Activated CD8-positive, alpha-beta memory T cell treated with anti-CD3 and anti-CD28 coated beads, Interleukin-2, amount 10 ng/mL, durations not matched to agents 7 days and 5 days (primary cell): ENCODE measurements at regions not wholly inside any gene's neighbourhood (a gene's known extent, or its start where the extent isn't known, plus 50 kb on each side); places are given as distances from the start of the nearest gene placed in this dataset.
"Not testable (repeated sequence)": the region's sequence is repeated elsewhere in the genome, so short reads cannot be mapped to it uniquely, and the experiment has no call there.

ENCODE experiments used
- ATAC-seq: fragments of 150-1000 bp; cut with Tn5 transposase; one replicate; pipeline ENCODE4 v1.10.0; 2021; ENCODE audit warnings: moderate library complexity
- CTCF ChIA-PET: fragments of 350-600 bp; sonication (Branson Sonifier 250); formaldehyde crosslinking; loops from one replicate; lab custom pipeline; 2021; ENCODE audit warnings: antibody characterized with exemption; lab: Charles Lee
- DNase-seq: peaks from one replicate; pipeline ENCODE4 v3.0.0-alpha.2; 2020
- H3K27ac Mint-ChIP-seq: one replicate; pipeline ENCODE4 v1.8.0; 2021; ENCODE audit warnings: mild to moderate bottlenecking, mixed read lengths
- H3K27me3 Mint-ChIP-seq: one replicate; pipeline ENCODE4 v1.8.0; 2021; ENCODE audit warnings: mixed read lengths
- H3K36me3 Mint-ChIP-seq: one replicate; pipeline ENCODE4 v1.8.0; 2021; ENCODE audit warnings: mild to moderate bottlenecking, mixed read lengths
- H3K4me1 Mint-ChIP-seq: one replicate; pipeline ENCODE4 v1.8.0; 2021; ENCODE audit warnings: mixed read lengths
- H3K4me3 Mint-ChIP-seq: one replicate; pipeline ENCODE4 v1.8.0; 2021; ENCODE audit warnings: mild to moderate bottlenecking, moderate library complexity, mixed read lengths
- H3K9me3 Mint-ChIP-seq: one replicate; pipeline ENCODE4 v1.8.0; 2022; ENCODE audit warnings: low read depth, mixed read lengths

DNA sequence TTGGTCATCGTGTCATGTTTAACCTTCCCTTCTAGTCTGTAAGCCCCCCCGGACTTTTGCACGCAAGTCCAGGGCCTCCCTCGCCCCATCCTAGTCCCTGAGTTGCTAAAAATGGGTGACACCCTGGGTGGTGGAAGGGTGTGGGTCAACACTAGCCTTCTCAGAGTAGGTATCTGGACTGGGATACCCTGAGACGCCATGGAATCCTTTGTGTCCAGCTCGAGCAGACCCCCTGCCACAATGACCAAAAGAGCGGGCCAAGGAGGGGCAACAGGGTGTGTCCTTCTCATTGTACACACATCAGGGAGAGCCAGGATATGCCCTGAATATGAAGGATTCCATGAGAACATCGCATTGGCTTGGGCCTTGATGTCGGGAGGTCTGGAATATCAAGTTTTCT, 67.5 kb upstream of the ATP12A start:
- H3K36me3 Mint-ChIP-seq, result no peaks in the 10 kb centered on the region
- no peak overlapping the region for H3K27ac Mint-ChIP-seq
- H3K9me3 Mint-ChIP-seq, result no peaks in the 10 kb centered on the region
- ATAC-seq (no peak), DNase-seq (no peak)
- H3K27me3 Mint-ChIP-seq, result no peaks in the 10 kb centered on the region
- H3K4me1 Mint-ChIP-seq, result peaks cover 46% of the 10 kb centered on the region
- no peak overlapping the region for H3K4me3 Mint-ChIP-seq
- CTCF ChIA-PET, result no interaction called here

- no peaks in the 10 kb centered on the region for H3K27me3 Mint-ChIP-seq
- ATAC-seq, result no peak
- H3K27ac Mint-ChIP-seq, result no peak overlapping the region
- H3K9me3 Mint-ChIP-seq, result no peaks in the 10 kb centered on the region
- CTCF ChIA-PET, result interaction anchor here (2.6 kb wide), 1 partner anchor 7 kb away, joined by 12 read pairs; no protein-coding TSS in a partner anchor
- H3K4me3 Mint-ChIP-seq, result no peak overlapping the region
- peaks cover 50% of the 10 kb centered on the region for H3K4me1 Mint-ChIP-seq
- peaks cover 4% of the 10 kb centered on the region for H3K36me3 Mint-ChIP-seq
- DNase-seq, result no peak
Measured at GRCh38 chr13:24613128-24613527, 67.1 kb upstream of the ATP12A start.

DNA sequence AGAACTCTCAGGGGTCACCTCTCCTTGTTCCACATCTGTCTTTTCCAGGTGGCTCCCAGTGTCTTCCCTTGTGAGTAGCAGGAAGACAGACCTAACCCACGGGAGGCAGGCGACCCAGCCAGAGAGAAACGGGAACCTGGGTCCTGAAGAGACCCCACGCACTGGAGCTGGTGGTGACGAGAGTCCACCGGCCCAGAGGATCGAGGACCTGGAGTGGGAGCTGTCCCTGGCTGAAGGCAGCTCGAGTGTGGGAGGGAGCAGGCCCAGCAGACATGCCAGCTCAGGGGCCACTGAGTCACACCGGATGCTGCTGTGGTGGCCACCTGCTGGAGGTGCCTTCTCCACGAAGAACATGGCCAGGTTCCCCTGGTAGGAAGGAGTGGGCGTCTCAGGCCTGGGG, 66.5 kb upstream of the ATP12A start:
- Mint-ChIP-seq H3K27ac (peak overlapping the region; percentile 31), H3K27me3 (no peaks in the 10 kb centered on the region), H3K9me3 (no peaks in the 10 kb centered on the region), H3K36me3 (peaks cover 5% of the 10 kb centered on the region), H3K4me1 (peaks cover 56% of the 10 kb centered on the region), H3K4me3 (no peak overlapping the region)
- CTCF ChIA-PET, result interaction anchor here (2.6 kb wide), 1 partner anchor 8 kb away, joined by 12 read pairs; no protein-coding TSS in a partner anchor
- DNase-seq, result no peak
- no peak for ATAC-seq

DNA sequence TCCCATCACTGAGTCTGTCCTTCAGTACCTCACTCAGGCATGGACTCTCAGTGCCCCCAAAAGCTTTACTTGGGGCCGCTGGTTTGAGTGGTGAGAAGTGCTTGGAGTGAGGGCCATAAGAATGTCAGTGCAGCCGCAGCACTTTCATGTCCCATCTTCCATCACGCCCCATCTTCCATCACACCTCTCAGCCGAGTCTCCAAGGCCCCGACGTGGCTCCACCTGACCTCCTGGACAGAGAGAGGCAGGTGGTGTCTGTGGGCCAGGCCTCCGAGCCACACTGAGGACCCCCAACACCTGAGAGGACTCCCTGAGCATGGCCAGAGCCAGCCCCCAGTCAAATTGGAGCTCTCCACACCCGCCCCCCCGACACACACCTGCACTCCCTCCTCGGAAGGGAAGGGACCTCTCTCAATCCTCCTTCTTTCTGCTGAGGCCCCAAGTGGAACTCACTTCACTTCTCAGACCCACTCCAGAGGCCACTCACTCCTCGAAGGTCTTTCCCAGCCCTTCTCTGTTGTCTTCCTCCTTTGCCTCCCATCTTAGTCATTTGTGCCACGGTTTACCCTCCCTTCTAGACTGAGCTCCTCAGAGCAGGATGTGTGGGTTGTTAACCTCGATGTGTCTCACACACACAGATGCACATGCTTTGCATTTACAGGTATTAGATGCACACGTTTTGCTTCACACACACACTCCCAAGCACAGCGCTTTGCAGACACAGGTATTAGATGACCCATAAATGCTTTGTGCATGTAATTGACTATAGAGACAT, 65.7 kb upstream of the ATP12A start:
- CTCF ChIA-PET, result interaction anchor here (0.9 to 2.6 kb wide), 2 partner anchors 9 to 58 kb away, joined by 5 to 12 read pairs; no protein-coding TSS in a partner anchor
- DNase-seq (no peak), ATAC-seq (no peak)
- Mint-ChIP-seq H3K27ac (peak overlapping the region; percentile 58), H3K4me3 (no peak overlapping the region), H3K36me3 (peaks cover 5% of the 10 kb centered on the region), H3K27me3 (no peaks in the 10 kb centered on the region), H3K4me1 (peaks cover 64% of the 10 kb centered on the region), H3K9me3 (no peaks in the 10 kb centered on the region)

GRCh38 chr13:24615114-24615513, 65.1 kb upstream of the ATP12A start:
- Mint-ChIP-seq H3K4me1 (peaks cover 68% of the 10 kb centered on the region), H3K4me3 (no peak overlapping the region), H3K27ac (peak overlapping the region; percentile 58), H3K27me3 (no peaks in the 10 kb centered on the region), H3K36me3 (peaks cover 6% of the 10 kb centered on the region), H3K9me3 (no peaks in the 10 kb centered on the region)
- DNase-seq, result no peak
- CTCF ChIA-PET, result interaction anchor here (0.9 to 2.6 kb wide), 2 partner anchors 9 to 57 kb away, joined by 5 to 12 read pairs; no protein-coding TSS in a partner anchor
- no peak for ATAC-seq

- Mint-ChIP-seq H3K27ac (peak overlapping the region; percentile 45), H3K36me3 (peaks cover 9% of the 10 kb centered on the region), H3K4me1 (peaks cover 64% of the 10 kb centered on the region), H3K27me3 (no peaks in the 10 kb centered on the region), H3K4me3 (no peak overlapping the region), H3K9me3 (no peaks in the 10 kb centered on the region)
- CTCF ChIA-PET, result interaction anchor here (0.7 to 2.6 kb wide), 5 partner anchors 9 to 56 kb away, joined by 3 to 12 read pairs (median 3); no protein-coding TSS in a partner anchor
- DNase-seq, result no peak
- ATAC-seq, result no peak
Measured at GRCh38 chr13:24615911-24616472, 64.2 kb upstream of the ATP12A start.

DNA sequence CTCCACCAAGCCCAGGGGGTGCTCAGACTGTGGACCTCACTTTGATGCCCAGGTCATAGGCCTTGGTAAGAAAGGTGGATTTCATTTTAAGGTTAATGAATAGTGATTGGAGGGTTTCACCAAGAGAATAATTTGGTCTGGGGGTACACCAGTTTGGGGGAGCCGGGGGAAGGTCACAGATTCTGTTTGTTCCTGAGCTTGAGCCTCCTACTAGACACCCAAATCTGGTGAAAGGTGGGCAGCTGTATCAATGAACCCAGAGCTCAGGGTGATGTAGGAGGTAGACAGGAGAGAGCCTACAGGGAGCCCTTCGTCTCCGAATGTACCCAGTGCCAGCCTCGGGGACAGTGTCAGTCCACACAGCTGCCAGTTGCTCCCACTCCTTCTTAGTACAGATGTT, 63.7 kb upstream of the ATP12A start:
- Mint-ChIP-seq H3K4me3 (no peak overlapping the region), H3K36me3 (peaks cover 9% of the 10 kb centered on the region), H3K27ac (peak overlapping the region; percentile 19), H3K27me3 (no peaks in the 10 kb centered on the region), H3K9me3 (no peaks in the 10 kb centered on the region), H3K4me1 (peaks cover 59% of the 10 kb centered on the region)
- ATAC-seq (no peak), DNase-seq (no peak)
- CTCF ChIA-PET, result interaction anchor here (0.7 to 1.3 kb wide), 4 partner anchors 8 to 56 kb away, joined by 3 to 8 read pairs (median 3); no protein-coding TSS in a partner anchor

GRCh38 chr13:24617256-24618010, 62.8 kb upstream of the ATP12A start:
- peaks cover 61% of the 10 kb centered on the region for H3K4me1 Mint-ChIP-seq
- H3K27ac Mint-ChIP-seq, result peak overlapping the region; percentile 98
- H3K4me3 Mint-ChIP-seq, result no peak overlapping the region
- H3K36me3 Mint-ChIP-seq, result peaks cover 9% of the 10 kb centered on the region
- no peaks in the 10 kb centered on the region for H3K27me3 Mint-ChIP-seq
- DNase-seq (no peak), ATAC-seq (no peak)
- no peaks in the 10 kb centered on the region for H3K9me3 Mint-ChIP-seq
- CTCF ChIA-PET, result interaction anchor here (1.2 to 1.3 kb wide), 3 partner anchors 11 to 55 kb away, joined by 3 to 12 read pairs (median 8); no protein-coding TSS in a partner anchor

DNA sequence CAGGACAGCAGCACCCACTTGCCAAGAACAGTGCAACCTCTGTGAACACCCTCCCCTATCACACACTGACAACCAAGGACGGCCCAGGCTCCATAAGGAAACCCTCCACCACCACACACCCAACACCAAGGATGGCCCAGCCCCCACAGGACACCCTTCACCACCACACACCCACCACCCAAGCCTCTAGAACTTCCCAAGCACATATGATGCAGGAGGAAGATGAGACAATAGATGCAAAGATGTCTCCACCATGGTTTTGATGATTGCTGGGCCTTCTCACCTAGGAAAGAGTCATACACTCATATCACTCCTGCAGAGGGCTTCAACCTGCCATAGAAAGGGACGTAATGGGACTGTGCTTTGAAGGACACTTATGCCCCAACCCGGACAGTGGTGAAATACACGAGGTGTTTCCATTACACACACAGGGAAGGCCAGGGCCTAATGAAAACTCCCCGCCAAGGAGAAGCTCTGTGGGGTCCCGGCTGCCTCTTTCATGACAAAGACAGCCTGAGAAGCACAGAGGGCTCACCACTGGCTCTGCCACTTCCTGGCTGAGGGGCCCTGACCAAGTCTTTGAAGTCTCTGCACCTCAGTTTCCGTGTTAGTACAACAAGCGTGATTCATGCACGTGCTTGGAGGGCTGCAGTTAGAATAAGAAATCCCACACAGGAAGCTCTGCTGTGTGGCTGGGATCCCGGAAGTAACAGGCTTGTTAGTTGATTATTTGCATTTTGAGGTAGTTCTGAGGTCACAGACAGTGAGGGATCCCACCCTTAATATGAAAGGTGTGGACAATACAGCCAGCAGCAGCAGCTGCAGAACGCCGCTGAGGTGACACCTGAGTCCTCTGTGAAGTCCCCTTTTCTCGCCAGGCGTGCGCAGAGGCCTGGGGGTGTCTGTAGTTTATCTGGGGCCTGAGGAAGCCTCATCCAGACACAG, 61.9 kb upstream of the ATP12A start:
- DNase-seq (peak; percentile 97), ATAC-seq (peak; percentile 91)
- Mint-ChIP-seq H3K4me1 (peaks cover 67% of the 10 kb centered on the region), H3K27me3 (no peaks in the 10 kb centered on the region), H3K27ac (peak overlapping the region; percentile 98), H3K9me3 (no peaks in the 10 kb centered on the region), H3K36me3 (peaks cover 12% of the 10 kb centered on the region), H3K4me3 (peak overlapping the region; percentile 43)
- CTCF ChIA-PET, result interaction anchor here (1.0 to 1.9 kb wide), 5 partner anchors 8 to 75 kb away, joined by 3 to 12 read pairs (median 8); no protein-coding TSS in a partner anchor

GRCh38 chr13:24619282-24619681, 60.9 kb upstream of the ATP12A start:
- CTCF ChIA-PET, result interaction anchor here (1.0 to 1.9 kb wide), 4 partner anchors 7 to 74 kb away, joined by 4 to 12 read pairs (median 8); no protein-coding TSS in a partner anchor
- peaks cover 12% of the 10 kb centered on the region for H3K36me3 Mint-ChIP-seq
- ATAC-seq (no peak), DNase-seq (no peak)
- H3K4me1 Mint-ChIP-seq, result peaks cover 71% of the 10 kb centered on the region
- H3K27ac Mint-ChIP-seq, result peak overlapping the region; percentile 98
- no peaks in the 10 kb centered on the region for H3K9me3 Mint-ChIP-seq
- no peak overlapping the region for H3K4me3 Mint-ChIP-seq
- no peaks in the 10 kb centered on the region for H3K27me3 Mint-ChIP-seq

DNA sequence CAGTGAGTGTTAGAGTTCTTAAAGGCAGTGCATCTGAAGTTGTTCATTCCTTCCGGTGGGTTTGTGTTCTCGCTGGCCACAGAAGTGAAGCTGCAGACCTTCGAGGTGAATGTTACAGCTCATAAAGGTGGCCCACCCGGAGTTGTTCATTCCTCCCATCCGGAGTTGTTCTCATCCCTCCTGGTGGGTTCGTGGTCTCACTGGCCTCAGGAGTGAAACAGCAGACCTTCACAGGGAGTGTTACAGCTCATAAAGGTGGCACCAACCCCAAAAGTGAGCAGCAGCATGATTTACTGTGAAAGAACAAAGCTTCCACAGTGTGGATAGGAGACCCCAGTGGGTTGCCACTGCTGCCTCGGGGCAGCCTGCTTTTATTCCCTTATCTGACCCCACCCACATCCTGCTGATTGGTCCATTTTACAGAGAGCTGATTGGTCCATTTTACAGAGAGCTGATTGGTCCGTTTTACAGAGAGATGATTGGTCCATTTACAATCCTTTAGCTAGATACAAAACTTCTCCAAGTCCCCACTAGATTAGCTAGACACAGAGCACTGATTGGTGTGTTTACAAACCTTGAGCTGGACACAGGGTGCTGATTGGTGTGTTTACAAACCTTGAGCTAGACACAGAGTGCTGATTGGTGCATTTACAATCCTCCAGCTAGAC, 57.6 kb upstream of the ATP12A start:
- Mint-ChIP-seq H3K27ac (peak overlapping the region; percentile 45), H3K4me1 (peaks cover 75% of the 10 kb centered on the region), H3K36me3 (peaks cover 12% of the 10 kb centered on the region)
- not testable (repeated sequence) for H3K4me3 Mint-ChIP-seq, DNase-seq, ATAC-seq, H3K27me3 Mint-ChIP-seq, H3K9me3 Mint-ChIP-seq
- CTCF ChIA-PET, result interaction anchor here (1.4 to 2.6 kb wide), 4 partner anchors 13 to 72 kb away, joined by 3 to 13 read pairs (median 4); no protein-coding TSS in a partner anchor
